Chondrocyte (in vitro differentiated cells): ENCODE measurements at regions not wholly inside any gene's neighbourhood (a gene's known extent, or its start where the extent isn't known, plus 50 kb on each side); places are given as distances from the start of the nearest gene placed in this dataset.

Source experiments
- DNase-seq: peaks from one replicate; pipeline ENCODE4 v3.0.0; 2021; ENCODE audit warnings: mixed read lengths, low spot score
- H3K27ac Mint-ChIP-seq: one replicate; pipeline ENCODE4 v1.8.0; 2021; ENCODE audit warnings: mild to moderate bottlenecking, moderate library complexity, mixed read lengths; ENCODE audit not compliant: unreplicated experiment
- H3K27me3 Mint-ChIP-seq: 2 replicates; pipeline ENCODE4 v1.8.0; 2021; ENCODE audit warnings: low read depth, mixed read lengths
- H3K36me3 Mint-ChIP-seq: 2 replicates; pipeline ENCODE4 v1.8.0; 2021; ENCODE audit warnings: low read depth, mixed read lengths
- H3K4me1 Mint-ChIP-seq: 2 replicates; pipeline ENCODE4 v1.8.0; 2021; ENCODE audit warnings: low read depth, mild to moderate bottlenecking, mixed read lengths
- H3K4me3 Mint-ChIP-seq: one replicate; pipeline ENCODE4 v1.8.0; 2021; ENCODE audit warnings: mild to moderate bottlenecking, moderate library complexity, mixed read lengths; ENCODE audit not compliant: unreplicated experiment
- H3K9me3 Mint-ChIP-seq: 2 replicates; pipeline ENCODE4 v1.8.0; 2021; ENCODE audit warnings: low read depth, mixed read lengths
- TF ChIP-seq, protein P1 (sequence below): fragments of 200-600 bp; sonication (generic); IDR thresholded peaks from 2 replicates; pipeline ENCODE4 v1.5.0; 2021; ENCODE audit warnings: antibody characterized with exemption, mild to moderate bottlenecking, moderate library complexity

DNA sequence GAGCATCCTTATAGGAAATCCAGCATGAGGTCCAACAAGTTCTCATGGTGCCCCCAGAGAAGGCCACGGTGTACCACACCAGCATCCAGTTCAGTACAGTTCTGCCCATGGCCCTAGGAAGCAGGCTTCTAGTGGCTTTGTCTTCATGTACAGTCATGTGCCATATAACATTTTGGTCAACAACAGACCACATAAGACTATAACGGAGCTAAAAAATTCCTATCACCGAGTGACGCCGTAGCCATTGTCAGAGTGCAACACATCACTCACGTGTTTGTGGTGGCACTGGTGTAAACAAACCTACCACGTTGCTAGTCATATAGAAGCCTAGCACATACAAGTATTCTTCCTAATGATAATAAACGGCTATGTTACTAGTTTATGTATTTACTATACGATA, 209.0 kb downstream of the ARRDC4 start:
- H3K4me1 Mint-ChIP-seq, result no peaks in the 10 kb centered on the region
- no peak overlapping the region for H3K4me3 Mint-ChIP-seq

DNA sequence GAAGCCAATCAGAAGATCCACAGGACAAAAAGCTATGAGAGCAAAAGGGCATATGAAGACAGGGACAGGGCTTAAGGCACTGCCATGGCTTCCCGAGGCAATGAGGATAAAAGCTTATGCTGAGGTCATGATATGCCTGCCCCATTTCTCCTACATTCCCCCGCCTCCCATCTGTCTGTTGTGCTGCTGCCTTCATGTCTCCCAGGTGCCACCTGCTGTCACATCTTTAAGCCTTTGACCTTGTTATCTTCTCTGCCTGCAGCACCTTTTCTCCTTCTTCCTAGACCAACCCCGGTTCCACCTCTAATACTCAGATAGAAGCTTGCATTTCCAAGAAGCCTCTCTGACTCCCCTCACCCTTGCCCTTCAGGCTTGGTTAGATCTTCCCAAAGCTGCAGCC, 213.8 kb downstream of the ARRDC4 start:
- Mint-ChIP-seq H3K9me3 (no peaks in the 10 kb centered on the region), H3K4me1 (peaks cover 3% of the 10 kb centered on the region), H3K36me3 (no peaks in the 10 kb centered on the region), H3K27ac (no peak overlapping the region), H3K27me3 (peaks cover 14% of the 10 kb centered on the region), H3K4me3 (no peak overlapping the region)
- DNase-seq, result no peak
- TF ChIP-seq, protein P1, sequence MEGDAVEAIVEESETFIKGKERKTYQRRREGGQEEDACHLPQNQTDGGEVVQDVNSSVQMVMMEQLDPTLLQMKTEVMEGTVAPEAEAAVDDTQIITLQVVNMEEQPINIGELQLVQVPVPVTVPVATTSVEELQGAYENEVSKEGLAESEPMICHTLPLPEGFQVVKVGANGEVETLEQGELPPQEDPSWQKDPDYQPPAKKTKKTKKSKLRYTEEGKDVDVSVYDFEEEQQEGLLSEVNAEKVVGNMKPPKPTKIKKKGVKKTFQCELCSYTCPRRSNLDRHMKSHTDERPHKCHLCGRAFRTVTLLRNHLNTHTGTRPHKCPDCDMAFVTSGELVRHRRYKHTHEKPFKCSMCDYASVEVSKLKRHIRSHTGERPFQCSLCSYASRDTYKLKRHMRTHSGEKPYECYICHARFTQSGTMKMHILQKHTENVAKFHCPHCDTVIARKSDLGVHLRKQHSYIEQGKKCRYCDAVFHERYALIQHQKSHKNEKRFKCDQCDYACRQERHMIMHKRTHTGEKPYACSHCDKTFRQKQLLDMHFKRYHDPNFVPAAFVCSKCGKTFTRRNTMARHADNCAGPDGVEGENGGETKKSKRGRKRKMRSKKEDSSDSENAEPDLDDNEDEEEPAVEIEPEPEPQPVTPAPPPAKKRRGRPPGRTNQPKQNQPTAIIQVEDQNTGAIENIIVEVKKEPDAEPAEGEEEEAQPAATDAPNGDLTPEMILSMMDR, result peak; percentile 37

More for the DNA sequence above, 209.0 kb downstream of the ARRDC4 start:
- no peaks in the 10 kb centered on the region for H3K36me3 Mint-ChIP-seq
- no peak overlapping the region for H3K27ac Mint-ChIP-seq
- H3K9me3 Mint-ChIP-seq, result peaks cover 3% of the 10 kb centered on the region
- TF ChIP-seq, protein P1, result no peak
- DNase-seq, result no peak
- peaks cover 2% of the 10 kb centered on the region for H3K27me3 Mint-ChIP-seq

DNA sequence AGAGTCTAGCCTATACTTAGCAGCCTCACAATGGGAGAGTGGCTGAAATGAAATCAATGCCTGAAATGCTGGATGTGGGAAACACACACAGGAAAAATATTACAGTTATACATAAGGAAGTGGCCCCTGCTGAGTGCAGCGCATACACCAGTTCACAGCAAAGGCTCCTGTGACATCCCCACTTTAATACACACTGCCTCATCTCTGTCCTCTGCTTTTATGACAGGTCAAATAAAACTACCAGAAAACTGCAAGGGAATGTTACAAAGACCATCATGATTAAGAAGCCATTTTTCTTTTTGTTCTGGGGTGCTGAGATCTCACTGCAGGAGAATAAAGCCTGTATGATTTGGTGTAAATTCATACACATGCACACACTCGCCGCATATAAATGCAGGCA, 214.3 kb downstream of the ARRDC4 start:
- Mint-ChIP-seq H3K9me3 (no peaks in the 10 kb centered on the region), H3K4me1 (peaks cover 3% of the 10 kb centered on the region), H3K36me3 (no peaks in the 10 kb centered on the region), H3K27ac (no peak overlapping the region), H3K27me3 (peaks cover 19% of the 10 kb centered on the region), H3K4me3 (no peak overlapping the region)
- TF ChIP-seq, protein P1, result no peak
- DNase-seq, result no peak

DNA sequence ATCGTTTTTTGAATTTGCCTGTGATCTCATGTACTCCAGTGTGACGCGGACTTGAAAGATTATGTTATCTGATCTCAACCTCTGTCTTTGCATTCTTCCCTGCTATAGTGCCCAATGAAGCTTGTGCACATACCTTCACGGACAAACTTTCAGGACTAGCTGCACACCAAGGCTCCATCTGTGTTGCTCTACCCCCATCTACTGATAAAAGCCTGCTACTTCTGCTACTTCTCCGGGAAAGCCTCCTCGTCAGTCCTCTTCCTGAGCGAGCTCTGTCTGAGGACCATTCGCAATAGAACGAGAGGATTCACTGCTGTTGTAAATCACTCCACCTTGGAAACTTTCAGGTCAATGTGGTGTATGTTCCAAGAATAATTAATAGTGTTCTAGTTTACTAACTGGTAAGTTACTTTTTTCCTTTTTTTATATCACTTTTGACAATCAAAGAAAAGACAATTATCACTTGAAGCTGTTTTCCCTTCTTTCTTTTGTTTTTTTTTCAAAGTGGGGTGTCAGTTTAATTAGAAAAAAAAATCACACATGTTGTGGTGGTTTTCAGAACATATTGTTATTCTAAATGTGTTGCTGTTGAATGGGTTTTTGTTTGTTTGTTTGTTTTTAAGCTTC, 217.6 kb downstream of the ARRDC4 start:
- TF ChIP-seq, protein P1, result peak; percentile 97
- H3K27ac Mint-ChIP-seq, result no peak overlapping the region
- H3K4me1 Mint-ChIP-seq, result peaks cover 3% of the 10 kb centered on the region
- no peaks in the 10 kb centered on the region for H3K36me3 Mint-ChIP-seq
- H3K27me3 Mint-ChIP-seq, result peaks cover 37% of the 10 kb centered on the region
- no peaks in the 10 kb centered on the region for H3K9me3 Mint-ChIP-seq
- no peak for DNase-seq
- H3K4me3 Mint-ChIP-seq, result no peak overlapping the region

DNA sequence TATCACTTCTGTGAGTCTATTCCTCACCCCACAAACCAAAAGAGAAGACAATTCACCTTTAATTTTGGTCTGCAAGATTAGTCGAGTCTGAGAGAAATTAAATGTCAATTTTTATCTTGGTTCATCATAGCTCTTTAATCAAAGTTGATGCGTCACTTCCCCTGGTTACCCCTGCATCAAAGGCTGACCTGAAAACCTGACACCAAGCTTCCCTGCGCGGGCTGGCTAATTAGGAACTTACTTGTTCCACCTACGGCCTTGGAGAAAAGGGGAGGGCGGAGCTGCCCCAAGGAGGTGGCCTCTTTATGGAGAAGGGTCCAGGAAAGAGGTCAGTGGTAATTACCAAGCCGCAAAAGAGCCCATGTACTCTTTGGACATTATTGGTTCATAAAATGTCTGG, 218.4 kb downstream of the ARRDC4 start:
- Mint-ChIP-seq H3K4me3 (no peak overlapping the region), H3K9me3 (no peaks in the 10 kb centered on the region), H3K27ac (no peak overlapping the region), H3K27me3 (peaks cover 37% of the 10 kb centered on the region), H3K4me1 (peaks cover 3% of the 10 kb centered on the region), H3K36me3 (no peaks in the 10 kb centered on the region)
- no peak for DNase-seq
- TF ChIP-seq, protein P1, result no peak
